ENCODE measurements at regions not wholly inside any gene's neighbourhood (a gene's known extent, or its start where the extent isn't known, plus 50 kb on each side); places are given as distances from the start of the nearest gene placed in this dataset.

- TF ChIP-seq CREB5 (CRISPR knock-in tag; IDR thresholded peaks at IDR 0.05; ENCODE audit: low read depth) (no peak), ZC3H10 (CRISPR knock-in tag; IDR thresholded peaks at IDR 0.05) (no peak), ZNF8 (CRISPR knock-in tag; IDR thresholded peaks at IDR 0.05) (no peak), RARB (CRISPR knock-in tag; IDR thresholded peaks at IDR 0.05) (no peak), ARNTL (CRISPR knock-in tag; IDR thresholded peaks at IDR 0.05; ENCODE audit: borderline replicate concordance, low read depth) (no peak), GLIS3 (CRISPR knock-in tag; IDR thresholded peaks at IDR 0.05) (no peak), ZNF565 (CRISPR knock-in tag; conservative IDR thresholded peaks at IDR 0.05; ENCODE audit: low read depth) (no peak), TSHZ2 (CRISPR knock-in tag; IDR thresholded peaks at IDR 0.05) (no peak), ZFP30 (CRISPR knock-in tag; IDR thresholded peaks at IDR 0.05) (no peak), TCF4 (CRISPR knock-in tag; IDR thresholded peaks at IDR 0.05; ENCODE audit: borderline replicate concordance) (no peak), ISL1 (CRISPR knock-in tag; IDR thresholded peaks at IDR 0.05) (no peak), ZNF70 (CRISPR knock-in tag; IDR thresholded peaks at IDR 0.05) (no peak)
Observed at GRCh38 chr10:8386781-8387180, 332.3 kb downstream of the GATA3 start.
